HG03066 (cell line): ENCODE measurements at regions not wholly inside any gene's neighbourhood (a gene's known extent, or its start where the extent isn't known, plus 50 kb on each side); places are given as distances from the start of the nearest gene placed in this dataset.
"Not testable (repeated sequence)": the region's sequence is repeated elsewhere in the genome, so short reads cannot be mapped to it uniquely, and the experiment has no call there.

Experiments
- ATAC-seq: cut with Tn5 transposase; IDR thresholded peaks from one replicate; pipeline ENCODE4 v1.9.1; 2021; ENCODE audit warnings: low read depth; ENCODE audit not compliant: unreplicated experiment

GRCh38 chr14:41120402-41120801 is 486.3 kb upstream of the LRFN5 start:
- no peak for ATAC-seq

GRCh38 chr14:41096131-41096530 is 510.5 kb upstream of the LRFN5 start:
- ATAC-seq, result no peak

GRCh38 chr14:41087056-41087455 is 519.6 kb upstream of the LRFN5 start:
- ATAC-seq, result no peak

GRCh38 chr14:41073544-41073943 is 533.1 kb upstream of the LRFN5 start:
- ATAC-seq, result no peak

GRCh38 chr14:41072776-41073175 is 533.9 kb upstream of the LRFN5 start:
- ATAC-seq, result no peak

- no peak for ATAC-seq
These were observed 535.3 kb upstream of the LRFN5 start for GRCh38 chr14:41071351-41071750.

- ATAC-seq, result no peak
These were observed 543.9 kb upstream of the LRFN5 start for GRCh38 chr14:41062826-41063225.

- ATAC-seq, result no peak
These were observed 551.1 kb upstream of the LRFN5 start for GRCh38 chr14:41055589-41055988.

- no peak for ATAC-seq
These were observed 554.9 kb upstream of the LRFN5 start for GRCh38 chr14:41051801-41052200.

- ATAC-seq, result no peak
These were observed 558.9 kb upstream of the LRFN5 start for GRCh38 chr14:41047763-41048162.

- ATAC-seq, result no peak
These were observed 569.3 kb upstream of the LRFN5 start for GRCh38 chr14:41037388-41037787.

GRCh38 chr14:41034969-41035368 is 571.7 kb upstream of the LRFN5 start:
- ATAC-seq, result no peak

GRCh38 chr14:41022932-41023331 is 583.7 kb upstream of the LRFN5 start:
- no peak for ATAC-seq

GRCh38 chr14:41016213-41016612 is 590.5 kb upstream of the LRFN5 start:
- no peak for ATAC-seq

- ATAC-seq, result no peak
These were observed 606.3 kb upstream of the LRFN5 start for GRCh38 chr14:41000350-41000749.

- ATAC-seq, result no peak
These were observed 617.4 kb upstream of the LRFN5 start for GRCh38 chr14:40989260-40989659.

- ATAC-seq, result no peak
These were observed 619.2 kb upstream of the LRFN5 start for GRCh38 chr14:40987481-40987880.

GRCh38 chr14:40986655-40987054 is 620.0 kb upstream of the LRFN5 start:
- no peak for ATAC-seq

- no peak for ATAC-seq
These were observed 621.1 kb upstream of the LRFN5 start for GRCh38 chr14:40985584-40985983.

GRCh38 chr14:40983604-40984003 is 623.1 kb upstream of the LRFN5 start:
- no peak for ATAC-seq

- ATAC-seq, result no peak
These were observed 625.4 kb upstream of the LRFN5 start for GRCh38 chr14:40981247-40981646.

GRCh38 chr14:40960257-40960656 is 646.4 kb upstream of the LRFN5 start:
- ATAC-seq, result not testable (repeated sequence)

GRCh38 chr14:40955131-40955505 is 651.6 kb upstream of the LRFN5 start:
- no peak for ATAC-seq
